Activated B cell treated with CpG ODN at 0.5 μM for 24 hours (primary cell): ENCODE measurements at regions not wholly inside any gene's neighbourhood (a gene's known extent, or its start where the extent isn't known, plus 50 kb on each side); places are given as distances from the start of the nearest gene placed in this dataset.

Experiments used
- ATAC-seq: fragments of 200-7000 bp; cut with Tn5 transposase; one replicate; pipeline ENCODE4 v1.10.0; 2021; ENCODE audit warnings: low read depth, mild to moderate bottlenecking, moderate library complexity
- CTCF ChIA-PET: fragments of 350-600 bp; sonication (Branson Sonifier 250); formaldehyde crosslinking; loops from one replicate; lab custom pipeline; 2021; ENCODE audit warnings: antibody characterized with exemption; lab: Charles Lee
- POLR2A ChIA-PET: fragments of 350-600 bp; sonication (Branson Sonifier 250); formaldehyde crosslinking; loops from one replicate; lab custom pipeline; 2021; ENCODE audit warnings: antibody characterized with exemption; lab: Charles Lee
- DNase-seq: peaks from one replicate; pipeline ENCODE4 v3.0.0; 2022
- H3K27ac Mint-ChIP-seq: one replicate; pipeline ENCODE4 v1.8.0; 2020; ENCODE audit warnings: mixed read lengths
- H3K27me3 Mint-ChIP-seq: one replicate; pipeline ENCODE4 v1.8.0; 2021; ENCODE audit warnings: mixed read lengths
- H3K36me3 Mint-ChIP-seq: one replicate; pipeline ENCODE4 v1.8.0; 2021; ENCODE audit warnings: low read depth, mixed read lengths
- H3K4me1 Mint-ChIP-seq: one replicate; pipeline ENCODE4 v1.8.0; 2021; ENCODE audit warnings: mixed read lengths
- H3K4me3 Mint-ChIP-seq: one replicate; pipeline ENCODE4 v1.8.0; 2020; ENCODE audit warnings: mild to moderate bottlenecking, mixed read lengths
- H3K9me3 Mint-ChIP-seq: one replicate; pipeline ENCODE4 v1.8.0; 2020; ENCODE audit warnings: mixed read lengths
- CTCF ChIP-seq: fragments of 200-600 bp; IDR thresholded peaks from one replicate; pipeline ENCODE4 v1.8.0; 2022; ENCODE audit warnings: antibody characterized with exemption, mild to moderate bottlenecking
- intact Hi-C: fragments of 100-400 bp; cut with micrococcal nuclease; formaldehyde crosslinking; loops from one replicate; pipeline ENCODE4 v1.15.1; 2024

GRCh38 chrX:46059316-46059715, 485.9 kb downstream of the ZNF674 start:
- CTCF ChIA-PET: no interaction called here
- H3K4me1 Mint-ChIP-seq: no peaks in the 10 kb centered on the region
- H3K36me3 Mint-ChIP-seq: no peaks in the 10 kb centered on the region
- TF ChIP-seq CTCF: no peak
- H3K4me3 Mint-ChIP-seq: no peak overlapping the region
- intact Hi-C loops: no loop called here
- no peak overlapping the region for H3K27ac Mint-ChIP-seq
- POLR2A ChIA-PET: no interaction called here
- no peak for ATAC-seq
- H3K27me3 Mint-ChIP-seq: no peaks in the 10 kb centered on the region
- H3K9me3 Mint-ChIP-seq: no peaks in the 10 kb centered on the region
- DNase-seq: no peak

- Mint-ChIP-seq H3K4me1 (no peaks in the 10 kb centered on the region), H3K4me3 (no peak overlapping the region), H3K36me3 (peaks cover 2% of the 10 kb centered on the region), H3K27ac (no peak overlapping the region), H3K27me3 (no peaks in the 10 kb centered on the region), H3K9me3 (peaks cover 11% of the 10 kb centered on the region)
- ChIA-PET POLR2A (no interaction called here), CTCF (no interaction called here)
- DNase-seq: no peak
- intact Hi-C loops: no loop called here
- ATAC-seq: no peak
- no peak for TF ChIP-seq CTCF
Observed at GRCh38 chrX:46044486-46044885, 500.7 kb downstream of the ZNF674 start.

- no peak overlapping the region for H3K27ac Mint-ChIP-seq
- ChIA-PET CTCF (no interaction called here), POLR2A (no interaction called here)
- DNase-seq: no peak
- no peak for ATAC-seq
- H3K4me1 Mint-ChIP-seq: no peaks in the 10 kb centered on the region
- intact Hi-C loops: no loop called here
- H3K27me3 Mint-ChIP-seq: no peaks in the 10 kb centered on the region
- no peak overlapping the region for H3K4me3 Mint-ChIP-seq
- peaks cover 2% of the 10 kb centered on the region for H3K36me3 Mint-ChIP-seq
- peaks cover 8% of the 10 kb centered on the region for H3K9me3 Mint-ChIP-seq
- TF ChIP-seq CTCF: no peak
Observed at GRCh38 chrX:46040001-46040400, 505.2 kb downstream of the ZNF674 start.

- TF ChIP-seq CTCF: no peak
- DNase-seq (no peak), ATAC-seq (no peak)
- Mint-ChIP-seq H3K9me3 (peaks cover 8% of the 10 kb centered on the region), H3K4me3 (no peak overlapping the region), H3K27ac (no peak overlapping the region), H3K4me1 (no peaks in the 10 kb centered on the region), H3K36me3 (peaks cover 2% of the 10 kb centered on the region), H3K27me3 (no peaks in the 10 kb centered on the region)
- intact Hi-C loops: no loop called here
- POLR2A ChIA-PET: no interaction called here
- CTCF ChIA-PET: no interaction called here
Observed at GRCh38 chrX:46039526-46039925, 505.7 kb downstream of the ZNF674 start.

GRCh38 chrX:46036508-46036907, 508.7 kb downstream of the ZNF674 start:
- H3K36me3 Mint-ChIP-seq: peaks cover 2% of the 10 kb centered on the region
- intact Hi-C loops: no loop called here
- ChIA-PET CTCF (no interaction called here), POLR2A (no interaction called here)
- DNase-seq (no peak), ATAC-seq (no peak)
- H3K4me3 Mint-ChIP-seq: no peak overlapping the region
- H3K27me3 Mint-ChIP-seq: peaks cover 2% of the 10 kb centered on the region
- no peak overlapping the region for H3K27ac Mint-ChIP-seq
- no peaks in the 10 kb centered on the region for H3K4me1 Mint-ChIP-seq
- TF ChIP-seq CTCF: no peak
- peaks cover 5% of the 10 kb centered on the region for H3K9me3 Mint-ChIP-seq
